ENCODE measurements at regions not wholly inside any gene's neighbourhood (a gene's known extent, or its start where the extent isn't known, plus 50 kb on each side); places are given as distances from the start of the nearest gene placed in this dataset.

DNA sequence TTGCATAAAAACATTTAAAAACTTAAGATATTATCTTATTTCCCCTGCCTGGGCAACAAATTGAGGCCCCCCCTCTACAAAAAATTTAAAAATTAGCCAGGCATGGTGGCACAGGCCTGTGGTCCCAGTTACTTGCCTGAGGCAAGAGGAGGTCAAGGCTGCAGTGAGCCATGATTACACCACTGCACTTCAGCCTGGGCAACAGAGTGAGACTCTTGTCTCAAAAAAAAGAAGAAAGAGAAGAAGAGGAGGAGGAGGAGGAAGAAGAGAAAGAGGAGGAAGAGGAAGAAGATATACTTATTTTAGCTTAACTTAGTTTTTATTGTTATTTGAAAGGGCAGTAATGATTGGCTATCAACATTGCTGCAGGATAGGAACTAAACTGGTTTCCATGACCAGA is 73.8 kb upstream of the IPO9 start:
- Histone ChIP-seq H3K23ac (ENCODE audit: insufficient read length) (no peak overlapping the region), H3K4ac (replicated peaks; ENCODE audit: insufficient read length, low read depth, low read length) (no peak overlapping the region), H3K14ac (ENCODE audit: insufficient read length) (no peak overlapping the region), H3K9me3 (ENCODE audit: insufficient read depth in 2 of 2, low read depth in 1 of 2, low read length in 1 of 2) (no peaks in the 10 kb centered on the region), H2BK5ac (ENCODE audit: low read depth, low read length) (no peak overlapping the region), H2AK5ac (ENCODE audit: low read depth, low read length) (no peak overlapping the region), H3K36me3 (ENCODE audit: control insufficient read depth in 2 of 4, insufficient read depth in 4 of 4, low read length in 3 of 4) (no peaks in the 10 kb centered on the region), H2BK20ac (ENCODE audit: low read length) (no peak overlapping the region), H4K91ac (replicated peaks; ENCODE audit: insufficient read length, low read length) (no peak overlapping the region), H3K4me2 (ENCODE audit: insufficient read depth in 1 of 2, low read depth in 2 of 2, low read length in 2 of 2) (no peak overlapping the region), H3K23me2 (ENCODE audit: low read depth, low read length) (no peaks in the 10 kb centered on the region), H3K79me2 (ENCODE audit: control insufficient read depth in 1 of 2, insufficient read depth in 2 of 2, low read length in 2 of 2) (peaks cover 0 to 37% of the 10 kb centered on the region in 2 experiments; a peak in 3 of 4 replicates), H2BK15ac (ENCODE audit: low read length) (no peak overlapping the region), H3K4me3 (ENCODE audit: extremely low read depth in 1 of 4, insufficient read depth in 2 of 4, low read depth in 3 of 4, low read length in 4 of 4) (no peak overlapping the region), H3K18ac (ENCODE audit: extremely low read depth, low read length) (no peak overlapping the region), H3K56ac (replicated peaks; ENCODE audit: insufficient read length, low read depth, low read length) (no peak overlapping the region), H4K8ac (ENCODE audit: extremely low read depth, insufficient read depth, low read length) (no peak overlapping the region), H4K20me1 (replicated peaks in 1 of 2; ENCODE audit: control insufficient read depth in 1 of 2, insufficient read depth in 2 of 2, low read length in 2 of 2) (peaks cover 0 to 5% of the 10 kb centered on the region in 2 experiments), H3K27me3 (replicated peaks in 1 of 4; ENCODE audit: control insufficient read depth in 3 of 4, extremely low read depth in 1 of 4, insufficient read depth in 3 of 4, low read length in 3 of 4) (no peaks in the 10 kb centered on the region), H3K4me1 (replicated peaks in 1 of 4; ENCODE audit: control insufficient read depth in 3 of 4, insufficient read depth in 4 of 4, low read length in 3 of 4) (peaks cover 9 to 29% (median 23%) of the 10 kb centered on the region in 4 experiments), H2BK120ac (replicated peaks; ENCODE audit: low read depth, low read length) (no peak overlapping the region), H3K27ac (ENCODE audit: low read depth, low read length) (no peak overlapping the region), H3K9ac (replicated peaks in 1 of 4; ENCODE audit: extremely low read depth in 1 of 4, low read depth in 3 of 4, low read length in 3 of 4) (no peak overlapping the region), H4K5ac (ENCODE audit: insufficient read length, low read depth, low read length) (no peak overlapping the region), H2AFZ (ENCODE audit: low read length) (no peak overlapping the region), H2BK12ac (ENCODE audit: low read depth, low read length) (no peak overlapping the region), H3K79me1 (ENCODE audit: low read depth, low read length) (0 out of 2 replicates have a peak, but pooled peaks cover 2% of the 10 kb centered on the region)
- POLR2A ChIA-PET (ENCODE audit: partially characterized antibody) = no interaction called here
- DNase-seq (ENCODE audit: low read depth in 1 of 2, low spot score in 2 of 2) (no peak), FAIRE-seq (no peak)
- CTCF ChIA-PET (ENCODE audit: partially characterized antibody) = interaction anchor here (0.6 to 4.6 kb wide), 5 partner anchors 9 to 45 kb away, joined by 3 to 21 read pairs (median 5); no protein-coding TSS in a partner anchor
- TF ChIP-seq, protein P1, sequence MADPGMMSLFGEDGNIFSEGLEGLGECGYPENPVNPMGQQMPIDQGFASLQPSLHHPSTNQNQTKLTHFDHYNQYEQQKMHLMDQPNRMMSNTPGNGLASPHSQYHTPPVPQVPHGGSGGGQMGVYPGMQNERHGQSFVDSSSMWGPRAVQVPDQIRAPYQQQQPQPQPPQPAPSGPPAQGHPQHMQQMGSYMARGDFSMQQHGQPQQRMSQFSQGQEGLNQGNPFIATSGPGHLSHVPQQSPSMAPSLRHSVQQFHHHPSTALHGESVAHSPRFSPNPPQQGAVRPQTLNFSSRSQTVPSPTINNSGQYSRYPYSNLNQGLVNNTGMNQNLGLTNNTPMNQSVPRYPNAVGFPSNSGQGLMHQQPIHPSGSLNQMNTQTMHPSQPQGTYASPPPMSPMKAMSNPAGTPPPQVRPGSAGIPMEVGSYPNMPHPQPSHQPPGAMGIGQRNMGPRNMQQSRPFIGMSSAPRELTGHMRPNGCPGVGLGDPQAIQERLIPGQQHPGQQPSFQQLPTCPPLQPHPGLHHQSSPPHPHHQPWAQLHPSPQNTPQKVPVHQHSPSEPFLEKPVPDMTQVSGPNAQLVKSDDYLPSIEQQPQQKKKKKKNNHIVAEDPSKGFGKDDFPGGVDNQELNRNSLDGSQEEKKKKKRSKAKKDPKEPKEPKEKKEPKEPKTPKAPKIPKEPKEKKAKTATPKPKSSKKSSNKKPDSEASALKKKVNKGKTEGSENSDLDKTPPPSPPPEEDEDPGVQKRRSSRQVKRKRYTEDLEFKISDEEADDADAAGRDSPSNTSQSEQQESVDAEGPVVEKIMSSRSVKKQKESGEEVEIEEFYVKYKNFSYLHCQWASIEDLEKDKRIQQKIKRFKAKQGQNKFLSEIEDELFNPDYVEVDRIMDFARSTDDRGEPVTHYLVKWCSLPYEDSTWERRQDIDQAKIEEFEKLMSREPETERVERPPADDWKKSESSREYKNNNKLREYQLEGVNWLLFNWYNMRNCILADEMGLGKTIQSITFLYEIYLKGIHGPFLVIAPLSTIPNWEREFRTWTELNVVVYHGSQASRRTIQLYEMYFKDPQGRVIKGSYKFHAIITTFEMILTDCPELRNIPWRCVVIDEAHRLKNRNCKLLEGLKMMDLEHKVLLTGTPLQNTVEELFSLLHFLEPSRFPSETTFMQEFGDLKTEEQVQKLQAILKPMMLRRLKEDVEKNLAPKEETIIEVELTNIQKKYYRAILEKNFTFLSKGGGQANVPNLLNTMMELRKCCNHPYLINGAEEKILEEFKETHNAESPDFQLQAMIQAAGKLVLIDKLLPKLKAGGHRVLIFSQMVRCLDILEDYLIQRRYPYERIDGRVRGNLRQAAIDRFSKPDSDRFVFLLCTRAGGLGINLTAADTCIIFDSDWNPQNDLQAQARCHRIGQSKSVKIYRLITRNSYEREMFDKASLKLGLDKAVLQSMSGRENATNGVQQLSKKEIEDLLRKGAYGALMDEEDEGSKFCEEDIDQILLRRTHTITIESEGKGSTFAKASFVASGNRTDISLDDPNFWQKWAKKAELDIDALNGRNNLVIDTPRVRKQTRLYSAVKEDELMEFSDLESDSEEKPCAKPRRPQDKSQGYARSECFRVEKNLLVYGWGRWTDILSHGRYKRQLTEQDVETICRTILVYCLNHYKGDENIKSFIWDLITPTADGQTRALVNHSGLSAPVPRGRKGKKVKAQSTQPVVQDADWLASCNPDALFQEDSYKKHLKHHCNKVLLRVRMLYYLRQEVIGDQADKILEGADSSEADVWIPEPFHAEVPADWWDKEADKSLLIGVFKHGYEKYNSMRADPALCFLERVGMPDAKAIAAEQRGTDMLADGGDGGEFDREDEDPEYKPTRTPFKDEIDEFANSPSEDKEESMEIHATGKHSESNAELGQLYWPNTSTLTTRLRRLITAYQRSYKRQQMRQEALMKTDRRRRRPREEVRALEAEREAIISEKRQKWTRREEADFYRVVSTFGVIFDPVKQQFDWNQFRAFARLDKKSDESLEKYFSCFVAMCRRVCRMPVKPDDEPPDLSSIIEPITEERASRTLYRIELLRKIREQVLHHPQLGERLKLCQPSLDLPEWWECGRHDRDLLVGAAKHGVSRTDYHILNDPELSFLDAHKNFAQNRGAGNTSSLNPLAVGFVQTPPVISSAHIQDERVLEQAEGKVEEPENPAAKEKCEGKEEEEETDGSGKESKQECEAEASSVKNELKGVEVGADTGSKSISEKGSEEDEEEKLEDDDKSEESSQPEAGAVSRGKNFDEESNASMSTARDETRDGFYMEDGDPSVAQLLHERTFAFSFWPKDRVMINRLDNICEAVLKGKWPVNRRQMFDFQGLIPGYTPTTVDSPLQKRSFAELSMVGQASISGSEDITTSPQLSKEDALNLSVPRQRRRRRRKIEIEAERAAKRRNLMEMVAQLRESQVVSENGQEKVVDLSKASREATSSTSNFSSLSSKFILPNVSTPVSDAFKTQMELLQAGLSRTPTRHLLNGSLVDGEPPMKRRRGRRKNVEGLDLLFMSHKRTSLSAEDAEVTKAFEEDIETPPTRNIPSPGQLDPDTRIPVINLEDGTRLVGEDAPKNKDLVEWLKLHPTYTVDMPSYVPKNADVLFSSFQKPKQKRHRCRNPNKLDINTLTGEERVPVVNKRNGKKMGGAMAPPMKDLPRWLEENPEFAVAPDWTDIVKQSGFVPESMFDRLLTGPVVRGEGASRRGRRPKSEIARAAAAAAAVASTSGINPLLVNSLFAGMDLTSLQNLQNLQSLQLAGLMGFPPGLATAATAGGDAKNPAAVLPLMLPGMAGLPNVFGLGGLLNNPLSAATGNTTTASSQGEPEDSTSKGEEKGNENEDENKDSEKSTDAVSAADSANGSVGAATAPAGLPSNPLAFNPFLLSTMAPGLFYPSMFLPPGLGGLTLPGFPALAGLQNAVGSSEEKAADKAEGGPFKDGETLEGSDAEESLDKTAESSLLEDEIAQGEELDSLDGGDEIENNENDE (IDR thresholded peaks at IDR 0.05; ENCODE audit: insufficient replicate concordance, low read length) = no peak
- no peak for TF ChIP-seq TBP (IDR thresholded peaks at IDR 0.05; ENCODE audit: low read depth, low read length)

Data from H1 (cell line).